RKO (cell line): ENCODE measurements at regions not wholly inside any gene's neighbourhood (a gene's known extent, or its start where the extent isn't known, plus 50 kb on each side); places are given as distances from the start of the nearest gene placed in this dataset.

ENCODE experiments used
- DNase-seq: peaks from one replicate; pipeline ENCODE4 v3.0.0-alpha.2; 2016; ENCODE audit warnings: low spot score

GRCh38 chr20:50258790-50259483 is 68.3 kb downstream of the CEBPB start:
- no peak for DNase-seq

GRCh38 chr20:50259705-50260478 is 69.3 kb downstream of the CEBPB start:
- no peak for DNase-seq

DNA sequence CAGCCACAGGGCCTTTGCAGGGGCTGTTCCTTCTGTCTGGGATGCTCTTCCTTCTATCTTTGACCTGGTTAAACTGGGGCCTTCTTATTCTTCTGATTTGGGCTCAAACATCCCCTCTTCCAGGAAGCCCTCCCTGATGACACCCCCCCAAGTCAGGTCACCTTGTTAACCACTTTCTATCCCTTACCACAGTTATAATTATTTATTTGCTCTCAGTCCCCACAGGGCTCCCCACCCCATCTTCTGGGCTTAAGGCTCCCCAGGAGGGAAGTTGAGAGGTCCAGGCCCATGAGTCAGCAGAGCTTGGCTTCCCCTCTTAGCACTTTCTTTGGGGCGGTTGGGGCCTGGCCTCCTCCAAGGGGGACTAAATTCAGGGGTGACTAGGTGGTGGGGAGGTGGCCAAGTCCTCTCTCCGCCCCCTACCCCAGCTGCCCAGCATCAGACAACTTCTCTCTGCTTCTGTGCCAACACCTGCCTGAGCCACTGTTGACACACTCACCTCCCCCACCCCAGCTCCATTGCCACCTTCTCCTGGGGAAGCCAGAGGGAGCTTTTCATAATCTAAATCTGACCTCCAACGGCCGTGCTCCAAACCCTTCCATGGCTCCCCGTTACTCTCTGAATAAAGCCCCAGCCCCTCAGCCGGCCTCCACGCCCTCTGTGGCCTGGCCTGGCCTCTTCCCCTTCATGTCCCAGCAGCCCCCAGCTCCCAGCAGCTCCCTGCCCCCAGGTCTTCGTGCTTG is 70.0 kb downstream of the CEBPB start:
- DNase-seq, result no peak

DNA sequence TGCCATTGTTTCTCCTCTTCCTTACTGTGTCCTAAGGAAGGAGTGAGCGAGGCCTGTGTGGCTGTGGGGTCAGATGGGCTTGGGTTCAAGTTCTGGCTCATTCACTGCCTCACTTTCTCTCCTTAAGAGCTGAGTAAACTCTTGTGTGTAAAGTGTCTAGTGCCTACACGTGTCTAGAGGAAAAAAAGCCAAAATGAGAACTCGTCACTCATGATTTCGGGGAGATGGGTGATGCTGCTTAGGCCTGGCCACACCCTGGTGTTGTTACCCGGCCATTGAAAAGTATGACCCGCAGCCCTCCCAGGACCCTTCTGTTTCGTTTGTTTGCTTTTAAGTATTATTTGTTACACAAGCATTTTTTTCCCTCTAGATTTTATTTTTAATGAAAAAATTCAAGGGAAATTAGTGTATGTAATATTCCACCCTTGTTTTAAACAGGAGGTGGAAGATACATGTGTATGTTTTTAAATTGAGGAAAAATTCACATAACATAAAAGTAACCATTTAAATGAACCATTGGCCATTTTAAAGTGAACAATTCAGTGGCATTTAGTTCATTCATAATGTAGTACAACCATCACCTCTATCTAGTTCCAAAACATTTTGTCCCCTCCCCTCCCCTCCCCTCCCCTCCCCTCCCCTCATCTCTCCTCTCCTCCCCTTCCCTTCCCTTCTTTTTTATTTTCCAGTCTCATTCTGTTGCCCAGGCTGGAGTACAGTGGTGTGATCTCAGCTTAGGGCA is 71.0 kb downstream of the CEBPB start:
- no peak for DNase-seq

DNA sequence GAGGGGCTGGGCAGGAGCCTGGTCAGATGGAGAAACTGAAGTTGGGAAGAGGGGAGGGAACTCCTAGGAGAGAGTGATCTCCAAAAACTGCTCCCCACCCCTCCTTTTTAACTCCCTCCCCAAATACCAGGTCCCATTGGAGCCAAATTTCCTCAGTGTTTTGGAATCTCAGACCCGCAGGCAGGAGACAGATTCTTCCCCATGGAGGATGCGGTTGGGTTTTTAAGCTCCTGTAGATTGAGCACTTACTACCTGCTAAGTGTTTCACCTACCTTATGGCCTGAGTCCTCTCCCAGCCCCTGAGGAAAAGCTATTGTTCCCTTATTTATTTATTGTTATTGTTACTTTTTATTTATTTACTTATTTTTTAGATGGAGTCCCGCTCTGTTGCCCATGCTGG is 73.2 kb downstream of the CEBPB start:
- no peak for DNase-seq

DNA sequence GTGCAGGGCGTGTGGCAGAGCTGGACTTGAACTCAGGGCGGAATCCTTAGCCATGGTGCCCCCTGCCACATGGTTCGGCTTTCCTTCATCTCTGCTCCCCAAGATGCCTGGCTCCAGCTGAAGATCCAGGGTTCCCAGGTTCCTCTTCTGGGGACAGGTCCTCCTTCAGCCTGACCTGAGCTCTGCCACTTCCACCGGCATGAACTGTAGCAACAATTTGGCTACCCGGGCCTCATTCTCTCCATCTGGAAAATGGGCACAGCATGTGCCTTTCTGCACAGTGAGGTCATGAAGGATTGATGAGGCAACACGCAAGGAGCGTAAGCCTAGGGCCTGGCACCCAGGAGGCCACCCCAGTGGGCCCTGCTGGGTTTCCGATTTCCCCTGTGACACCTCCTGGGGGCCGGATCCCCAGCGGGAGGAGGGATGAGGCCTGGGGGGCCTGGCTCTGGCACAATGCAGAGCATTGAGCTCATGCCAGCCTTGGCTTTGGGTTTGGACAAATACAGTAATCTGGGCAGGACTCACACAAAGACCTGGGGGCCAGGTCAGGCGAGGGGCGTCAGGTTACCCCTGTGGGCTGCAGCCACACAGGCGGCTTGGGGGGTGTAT is 74.0 kb downstream of the CEBPB start:
- no peak for DNase-seq

DNA sequence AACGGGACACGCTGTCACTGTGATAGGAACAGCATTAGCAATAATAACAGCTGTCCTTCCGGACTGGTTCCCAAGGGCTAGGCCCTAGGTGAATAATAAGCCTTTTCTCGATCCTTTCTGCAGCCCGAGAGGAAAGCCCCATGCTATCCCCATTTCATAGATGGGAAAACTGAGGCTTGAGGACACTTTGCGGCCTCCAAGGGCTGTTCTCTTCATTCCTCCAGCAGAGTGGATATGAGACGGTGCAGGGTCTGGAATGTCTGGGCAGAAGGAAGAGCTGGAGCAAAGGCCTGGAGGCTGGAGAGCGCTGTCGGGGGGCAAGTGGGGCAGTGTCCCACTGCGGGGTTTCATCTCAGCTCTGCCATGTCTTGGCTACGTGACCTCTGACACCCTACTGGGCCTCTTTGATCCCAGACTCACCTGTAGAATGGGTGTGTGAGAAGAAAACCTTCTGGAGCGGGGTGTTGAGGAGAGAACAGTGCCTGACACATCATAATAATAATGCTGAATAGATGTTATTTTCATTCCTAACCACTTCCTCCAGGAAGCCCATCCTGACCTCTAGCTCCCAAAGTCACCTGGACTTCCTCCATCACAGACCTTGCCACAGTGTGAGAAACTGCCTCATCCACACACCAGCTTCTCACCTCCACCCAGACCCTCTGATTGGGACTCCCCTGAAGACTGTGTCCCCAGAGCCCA is 74.8 kb downstream of the CEBPB start:
- DNase-seq, result no peak

DNA sequence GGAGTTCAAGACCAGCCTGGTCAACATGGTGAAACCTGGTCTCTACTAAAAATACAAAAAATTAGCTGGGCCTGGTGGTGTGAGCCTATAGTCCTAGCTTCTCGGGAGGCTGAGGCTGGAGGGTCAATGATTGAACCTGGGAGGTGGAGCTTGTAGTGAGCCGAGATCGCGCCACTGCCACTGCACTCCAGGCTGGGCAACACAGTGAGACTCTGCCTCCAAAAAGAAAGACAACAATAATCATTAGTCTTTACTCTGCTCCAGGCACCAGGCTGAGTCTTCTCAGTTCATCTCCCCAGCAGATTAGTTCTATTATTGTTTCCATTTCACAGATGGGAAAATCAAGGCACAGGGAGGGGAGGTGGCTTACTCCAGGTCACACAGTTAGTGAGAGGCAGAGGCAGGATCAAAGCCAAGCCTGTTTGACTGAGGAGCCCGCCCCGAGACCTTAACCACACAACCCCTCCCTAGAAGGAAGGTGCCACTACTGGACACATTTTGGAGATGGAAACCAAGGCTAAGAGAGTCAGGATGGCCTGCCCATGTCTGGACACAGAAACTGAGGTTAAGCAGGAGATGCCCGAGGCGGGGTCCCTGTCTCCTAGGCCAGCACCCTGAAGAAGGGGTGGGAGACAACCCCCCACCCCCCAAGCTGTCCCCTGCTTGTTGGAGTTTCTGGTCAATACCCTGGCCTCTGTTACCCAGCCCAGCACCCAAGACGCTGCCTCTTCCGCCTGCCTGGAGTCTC is 75.8 kb downstream of the CEBPB start:
- no peak for DNase-seq

GRCh38 chr20:50267041-50267865 is 76.6 kb downstream of the CEBPB start:
- no peak for DNase-seq

DNA sequence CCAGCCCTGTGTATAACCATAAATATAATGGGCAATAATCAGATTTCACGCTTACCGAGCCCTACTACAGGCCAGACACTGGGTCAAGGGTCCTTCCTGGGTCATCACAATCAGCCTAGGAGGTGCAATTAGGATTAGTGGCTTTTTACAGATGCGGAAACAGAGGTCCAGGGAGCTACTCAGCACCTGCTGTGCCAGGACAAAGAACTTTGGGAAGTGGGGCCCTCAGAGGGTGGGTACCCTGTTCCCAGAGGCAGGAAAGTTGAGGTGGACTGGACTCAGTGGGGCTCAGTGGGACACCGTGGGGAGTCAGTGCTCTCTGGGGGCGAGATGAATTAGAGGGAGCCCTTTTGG is 77.2 kb downstream of the CEBPB start:
- no peak for DNase-seq

DNA sequence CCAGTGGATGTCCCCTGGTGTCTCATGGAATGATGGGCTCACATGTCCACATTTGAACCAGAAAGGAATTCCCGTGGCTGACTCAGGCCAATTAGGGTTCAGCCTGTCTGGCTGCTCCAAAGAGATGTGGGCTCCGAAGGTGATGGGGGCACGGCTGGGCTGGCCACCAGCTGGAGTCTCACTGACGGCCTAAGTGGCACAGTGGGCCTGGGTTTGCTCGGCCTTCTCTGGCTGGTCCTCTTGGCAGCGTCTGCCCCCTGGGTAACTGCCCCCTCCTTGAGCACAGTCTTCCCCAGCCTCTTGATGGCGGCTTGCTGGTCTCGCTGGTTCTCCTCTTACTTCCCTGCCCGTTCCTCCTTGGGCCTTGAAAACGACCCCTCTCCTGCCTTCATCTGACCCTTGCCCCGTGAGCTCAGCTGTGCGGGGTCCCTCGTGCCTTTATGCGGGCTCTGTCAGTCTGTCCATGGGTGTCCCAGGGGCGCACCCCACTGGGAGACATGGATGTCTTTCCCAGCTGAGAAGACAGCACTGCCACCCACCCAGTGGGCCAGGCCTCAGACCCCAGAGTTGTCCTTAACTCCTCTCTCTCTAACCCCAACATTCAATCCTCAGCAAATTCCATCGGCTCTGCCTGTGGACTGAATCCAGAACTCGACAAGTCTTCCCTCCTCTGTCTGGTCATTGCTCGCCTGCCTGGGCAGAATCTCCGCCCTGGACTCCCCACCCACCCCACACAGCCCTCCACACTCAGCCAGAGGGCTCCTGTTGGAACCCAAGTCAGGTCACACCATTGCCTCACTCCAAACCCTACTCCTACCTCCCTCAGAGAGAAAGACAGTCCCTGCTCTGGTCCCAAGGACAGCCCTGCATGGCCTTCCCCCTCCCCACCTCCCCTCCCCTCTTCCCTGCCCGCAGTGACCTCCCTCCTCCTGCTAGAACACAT is 78.7 kb downstream of the CEBPB start:
- no peak for DNase-seq

DNA sequence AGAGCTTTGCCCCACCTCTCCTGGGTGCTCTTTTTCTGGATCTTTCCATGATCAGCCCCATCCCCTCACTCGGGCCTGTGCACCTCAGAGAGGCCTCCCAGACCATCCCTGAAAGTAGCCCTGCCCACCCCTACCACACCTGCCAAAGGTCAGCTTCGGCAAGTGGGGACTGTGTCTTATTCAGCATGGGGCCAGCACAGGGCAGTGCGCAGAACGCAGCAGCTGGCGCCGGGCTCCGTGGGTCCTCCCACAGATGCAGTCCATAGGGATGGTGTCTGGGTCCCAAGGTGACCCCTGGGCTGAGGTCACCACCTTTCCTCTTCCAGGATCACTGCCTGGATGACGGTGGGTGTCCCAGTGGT is 79.4 kb downstream of the CEBPB start:
- DNase-seq, result no peak

DNA sequence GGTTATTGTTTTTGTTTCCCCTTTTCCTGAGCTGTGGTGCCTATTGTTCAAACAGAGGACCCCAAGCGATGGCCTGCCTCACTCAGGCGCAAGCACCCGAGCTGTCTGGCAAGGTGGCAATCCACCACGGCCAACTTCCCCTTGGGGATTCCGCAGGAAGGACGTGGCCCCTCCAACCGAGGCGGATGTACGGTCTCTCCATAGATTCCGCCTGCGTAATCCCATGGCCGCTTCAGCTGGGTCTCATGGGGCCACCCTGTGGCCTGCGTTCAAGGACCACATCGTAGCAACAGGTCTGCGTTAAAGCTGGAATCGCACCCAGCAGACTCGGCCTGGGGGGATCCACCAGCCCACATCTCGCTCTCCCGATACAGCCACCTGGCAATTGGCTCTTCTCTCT is 79.9 kb downstream of the CEBPB start:
- DNase-seq, result no peak

- no peak for DNase-seq
These were observed 80.5 kb downstream of the CEBPB start for GRCh38 chr20:50271176-50271575.

- DNase-seq, result no peak
These were observed 81.0 kb downstream of the CEBPB start for GRCh38 chr20:50271612-50272011.

DNA sequence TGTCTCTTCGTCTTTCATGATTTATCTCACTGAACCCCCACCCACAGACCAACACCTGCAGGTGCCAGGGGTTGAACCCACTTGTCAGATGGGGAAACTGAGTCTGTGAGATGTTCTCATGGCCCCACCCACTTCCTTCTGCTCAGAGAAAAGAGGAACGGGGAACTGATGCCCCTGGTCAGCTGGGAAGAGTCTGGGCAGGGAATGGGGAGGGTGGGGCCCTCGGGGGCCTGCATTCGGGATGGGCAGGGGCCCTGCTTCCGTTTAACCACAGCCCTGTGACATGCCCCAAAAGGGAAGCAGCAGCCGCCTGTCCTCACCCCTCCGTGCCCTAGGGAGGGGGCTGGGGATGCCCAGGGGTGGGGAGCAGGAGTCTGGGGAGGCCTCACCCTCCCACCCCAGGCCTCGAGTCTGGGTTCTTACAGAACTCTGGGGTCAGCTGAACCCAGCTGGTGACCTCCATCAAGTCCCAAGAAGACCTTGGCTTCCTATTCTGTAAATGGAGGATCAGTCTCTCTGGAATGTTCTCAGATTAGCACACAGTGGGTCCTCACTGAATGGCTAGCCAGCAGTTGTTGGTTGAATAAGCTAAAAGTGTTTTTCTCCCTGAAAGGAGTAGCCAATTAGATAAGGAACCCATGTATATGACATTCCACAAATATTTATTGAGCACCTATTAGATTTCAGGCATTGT is 81.5 kb downstream of the CEBPB start:
- DNase-seq, result no peak

DNA sequence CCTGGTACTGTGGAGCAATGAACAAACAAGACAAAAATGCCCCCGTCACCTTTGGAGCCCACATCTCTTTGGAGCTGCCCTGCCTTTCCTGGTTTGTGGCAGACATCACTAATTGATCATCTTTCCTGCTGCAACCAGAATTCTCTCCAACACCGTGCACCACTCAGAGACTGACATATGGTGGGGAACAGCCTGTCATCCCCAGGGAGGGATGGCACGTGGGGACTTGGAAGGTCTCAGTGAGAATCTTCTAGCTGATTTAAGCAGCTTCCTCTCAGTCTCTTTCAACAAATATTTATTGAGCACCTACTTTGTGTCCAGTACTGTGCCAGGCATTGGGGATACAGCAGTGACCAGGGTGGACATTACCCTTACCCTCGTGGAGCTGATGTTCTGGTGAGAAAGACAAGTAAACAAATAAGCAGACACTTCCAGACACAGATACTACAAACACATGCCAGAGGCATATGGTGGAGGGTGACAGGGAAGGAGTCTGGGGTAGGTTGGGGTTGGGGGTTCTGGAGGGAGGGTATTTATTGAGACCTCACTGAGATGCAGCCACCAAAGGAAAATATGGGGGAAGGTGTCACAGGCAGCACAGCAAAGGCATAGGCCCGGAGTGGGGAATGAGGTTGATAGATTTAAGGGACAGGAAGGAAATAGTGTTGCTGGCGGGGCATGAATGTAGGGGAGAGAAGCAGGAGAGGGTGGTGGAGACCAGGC is 82.3 kb downstream of the CEBPB start:
- no peak for DNase-seq
